Stimulated activated CD4-positive, alpha-beta T cell treated with anti-CD3 and anti-CD28 coated beads, Interleukin-4, amount 100 ng/mL, for 4 hours (primary cell): ENCODE measurements at regions not wholly inside any gene's neighbourhood (a gene's known extent, or its start where the extent isn't known, plus 50 kb on each side); places are given as distances from the start of the nearest gene placed in this dataset.
"Not testable (repeated sequence)": the region's sequence is repeated elsewhere in the genome, so short reads cannot be mapped to it uniquely, and the experiment has no call there.

ENCODE experiments used
- DNase-seq, 2 experiments: peaks; one replicate each; pipeline ENCODE4 v3.0.0-alpha.2; 2020

- no peak for DNase-seq
These were observed 292.4 kb downstream of the SLC7A11 start for GRCh38 chr4:137949746-137950145.

- DNase-seq = no peak
These were observed 295.5 kb downstream of the SLC7A11 start for GRCh38 chr4:137946453-137947174.

GRCh38 chr4:137942815-137943214 is 299.3 kb downstream of the SLC7A11 start:
- not testable (repeated sequence) for DNase-seq

GRCh38 chr4:137942015-137942515 is 300.1 kb downstream of the SLC7A11 start:
- DNase-seq = not testable (repeated sequence)

- no peak for DNase-seq
These were observed 307.2 kb downstream of the SLC7A11 start for GRCh38 chr4:137934911-137935310.

GRCh38 chr4:137934046-137934445 is 308.1 kb downstream of the SLC7A11 start:
- DNase-seq = no peak

- DNase-seq = no peak
These were observed 314.2 kb downstream of the SLC7A11 start for GRCh38 chr4:137927972-137928371.

GRCh38 chr4:137923494-137923893 is 318.7 kb downstream of the SLC7A11 start:
- DNase-seq = no peak

GRCh38 chr4:137922721-137923120 is 319.4 kb downstream of the SLC7A11 start:
- DNase-seq = no peak

- DNase-seq = no peak
These were observed 332.4 kb downstream of the SLC7A11 start for GRCh38 chr4:137909529-137910309.

- DNase-seq = no peak
These were observed 336.2 kb downstream of the SLC7A11 start for GRCh38 chr4:137905930-137906329.

- no peak for DNase-seq
These were observed 341.0 kb downstream of the SLC7A11 start for GRCh38 chr4:137901114-137901513.

GRCh38 chr4:137896221-137896737 is 345.9 kb downstream of the SLC7A11 start:
- DNase-seq = no peak

GRCh38 chr4:137895515-137895914 is 346.6 kb downstream of the SLC7A11 start:
- DNase-seq = not testable (repeated sequence)

- DNase-seq = no peak
These were observed 350.0 kb downstream of the SLC7A11 start for GRCh38 chr4:137892134-137892533.

- DNase-seq = no peak
These were observed 351.3 kb downstream of the SLC7A11 start for GRCh38 chr4:137890812-137891211.

- no peak for DNase-seq
These were observed 349.3 kb upstream of the PCDH18 start for GRCh38 chr4:137881641-137882040.

GRCh38 chr4:137868067-137868466 is 335.8 kb upstream of the PCDH18 start:
- not testable (repeated sequence) for DNase-seq

GRCh38 chr4:137866671-137867070 is 334.4 kb upstream of the PCDH18 start:
- DNase-seq = no peak

GRCh38 chr4:137861682-137862081 is 329.4 kb upstream of the PCDH18 start:
- no peak for DNase-seq

GRCh38 chr4:137853424-137853823 is 321.1 kb upstream of the PCDH18 start:
- no peak for DNase-seq

GRCh38 chr4:137852326-137852725 is 320.0 kb upstream of the PCDH18 start:
- DNase-seq = no peak

GRCh38 chr4:137851435-137851834 is 319.1 kb upstream of the PCDH18 start:
- DNase-seq = no peak

GRCh38 chr4:137827945-137828344 is 295.7 kb upstream of the PCDH18 start:
- not testable (repeated sequence) for DNase-seq
